ENCODE measurements at regions not wholly inside any gene's neighbourhood (a gene's known extent, or its start where the extent isn't known, plus 50 kb on each side); places are given as distances from the start of the nearest gene placed in this dataset.

GRCh38 chr6:62904687-62905086 lies 306.6 kb upstream of the FKBP1C start:
- TF ChIP-seq CTCF (IDR thresholded peaks at IDR 0.05) (no peak), POLR2A (IDR thresholded peaks at IDR 0.05) (no peak)

Measured in body of pancreas (tissue), 4 donors.